LNCaP clone FGC (cell line): ENCODE measurements at regions not wholly inside any gene's neighbourhood (a gene's known extent, or its start where the extent isn't known, plus 50 kb on each side); places are given as distances from the start of the nearest gene placed in this dataset.

ENCODE experiments used
- DNase-seq: peaks from one replicate; pipeline ENCODE4 v3.0.0-alpha.2; 2011; ENCODE audit warnings: low read depth
- H3K4me3 ChIP-seq: 2 replicates; pipeline ENCODE4 v1.5.1; 2011; ENCODE audit warnings: mild to moderate bottlenecking, low read depth, low read length, control low read depth
- TF ChIP-seq, protein P1 (sequence below): IDR thresholded peaks from 2 replicates; pipeline ENCODE4 v1.5.1; 2012; ENCODE audit warnings: mild to moderate bottlenecking; ENCODE audit not compliant: control insufficient read depth, insufficient read depth; ENCODE audit errors: extremely low read depth

DNA sequence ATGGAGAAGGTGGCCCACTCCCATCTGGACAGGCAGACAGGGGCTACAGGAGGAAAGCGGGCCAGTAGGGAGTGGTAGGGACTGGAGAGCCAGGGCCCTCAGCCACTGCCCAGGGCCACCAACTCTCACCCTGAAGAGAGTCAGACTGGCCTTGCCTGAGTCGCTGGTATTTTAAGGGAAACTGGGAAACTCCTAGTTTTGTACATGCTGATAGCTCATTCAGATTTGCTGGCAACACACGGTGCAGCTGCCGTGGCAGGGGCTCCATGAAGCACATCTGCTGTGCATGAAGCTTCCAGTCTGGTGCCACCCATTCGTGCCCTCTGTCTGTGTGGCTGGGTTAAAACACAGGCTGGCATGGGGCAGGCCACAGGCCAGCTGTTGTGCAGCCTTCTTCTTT is 137.3 kb upstream of the GLI2 start:
- TF ChIP-seq, protein P1, sequence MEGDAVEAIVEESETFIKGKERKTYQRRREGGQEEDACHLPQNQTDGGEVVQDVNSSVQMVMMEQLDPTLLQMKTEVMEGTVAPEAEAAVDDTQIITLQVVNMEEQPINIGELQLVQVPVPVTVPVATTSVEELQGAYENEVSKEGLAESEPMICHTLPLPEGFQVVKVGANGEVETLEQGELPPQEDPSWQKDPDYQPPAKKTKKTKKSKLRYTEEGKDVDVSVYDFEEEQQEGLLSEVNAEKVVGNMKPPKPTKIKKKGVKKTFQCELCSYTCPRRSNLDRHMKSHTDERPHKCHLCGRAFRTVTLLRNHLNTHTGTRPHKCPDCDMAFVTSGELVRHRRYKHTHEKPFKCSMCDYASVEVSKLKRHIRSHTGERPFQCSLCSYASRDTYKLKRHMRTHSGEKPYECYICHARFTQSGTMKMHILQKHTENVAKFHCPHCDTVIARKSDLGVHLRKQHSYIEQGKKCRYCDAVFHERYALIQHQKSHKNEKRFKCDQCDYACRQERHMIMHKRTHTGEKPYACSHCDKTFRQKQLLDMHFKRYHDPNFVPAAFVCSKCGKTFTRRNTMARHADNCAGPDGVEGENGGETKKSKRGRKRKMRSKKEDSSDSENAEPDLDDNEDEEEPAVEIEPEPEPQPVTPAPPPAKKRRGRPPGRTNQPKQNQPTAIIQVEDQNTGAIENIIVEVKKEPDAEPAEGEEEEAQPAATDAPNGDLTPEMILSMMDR, result no peak
- no peak for DNase-seq

DNA sequence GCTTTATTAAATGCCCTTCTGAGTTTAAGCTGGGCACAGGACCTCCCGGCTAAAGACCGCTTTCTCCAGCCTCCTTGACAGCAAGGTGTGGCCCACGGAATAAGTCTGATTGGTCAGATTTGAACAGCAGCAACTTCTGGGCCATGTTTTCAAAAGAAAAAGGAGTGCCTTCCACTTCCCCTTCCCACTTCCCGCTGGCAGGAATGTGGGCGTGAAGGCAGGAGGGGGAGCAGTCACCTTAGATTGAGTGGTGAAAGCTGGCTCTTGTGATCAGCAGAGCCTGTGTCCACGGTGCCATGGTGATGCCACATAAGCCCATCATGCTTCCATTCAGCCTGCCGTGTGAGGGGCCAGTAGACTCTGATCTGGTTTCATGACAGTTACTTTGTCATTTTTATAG is 136.6 kb upstream of the GLI2 start:
- no peak for DNase-seq
- no peak overlapping the region for H3K4me3 ChIP-seq
- TF ChIP-seq, protein P1, result no peak

More for the DNA sequence above, 137.3 kb upstream of the GLI2 start:
- no peak overlapping the region for H3K4me3 ChIP-seq

DNA sequence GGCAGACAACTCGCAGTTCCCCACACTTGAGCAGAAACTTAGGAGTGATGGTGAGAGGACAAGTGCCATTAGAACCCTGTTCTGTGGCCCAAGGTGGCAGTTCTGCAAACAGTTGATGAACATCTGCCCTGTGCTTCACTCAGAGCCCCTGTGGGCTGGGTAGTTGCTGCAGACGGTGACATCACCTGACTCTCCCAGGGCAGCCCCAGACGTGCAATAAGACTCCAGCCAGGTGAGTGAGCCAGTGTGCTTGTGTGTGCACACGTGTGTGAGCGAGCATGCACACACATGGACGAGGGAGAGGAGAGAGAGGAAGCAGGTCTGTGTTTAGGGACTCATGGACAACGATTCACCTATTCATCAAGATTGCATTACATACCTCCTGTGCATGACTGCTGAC is 136.0 kb upstream of the GLI2 start:
- TF ChIP-seq, protein P1, result no peak

DNA sequence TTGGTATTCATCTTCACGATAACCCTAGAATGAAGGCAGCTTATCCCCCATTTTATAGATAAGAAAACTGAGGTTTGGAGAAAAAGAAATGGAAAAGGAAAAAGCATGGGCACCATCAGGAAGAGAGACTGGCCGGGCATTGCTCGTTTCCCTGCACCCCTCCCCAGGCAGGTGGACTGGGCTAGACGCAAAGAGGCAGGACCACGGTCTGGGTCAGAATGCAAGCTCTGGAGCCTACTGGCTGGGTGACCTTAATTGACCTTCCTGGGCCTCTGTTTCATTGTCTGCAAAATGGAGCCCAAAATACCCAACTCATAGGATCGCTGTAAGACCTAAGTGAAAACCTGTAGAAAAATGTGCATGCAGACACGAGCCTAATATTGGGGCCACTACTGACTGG is 135.3 kb upstream of the GLI2 start:
- TF ChIP-seq, protein P1, result no peak
- H3K4me3 ChIP-seq, result no peak overlapping the region

More for the DNA sequence above, 136.0 kb upstream of the GLI2 start:
- H3K4me3 ChIP-seq, result no peak overlapping the region
- DNase-seq, result no peak

DNA sequence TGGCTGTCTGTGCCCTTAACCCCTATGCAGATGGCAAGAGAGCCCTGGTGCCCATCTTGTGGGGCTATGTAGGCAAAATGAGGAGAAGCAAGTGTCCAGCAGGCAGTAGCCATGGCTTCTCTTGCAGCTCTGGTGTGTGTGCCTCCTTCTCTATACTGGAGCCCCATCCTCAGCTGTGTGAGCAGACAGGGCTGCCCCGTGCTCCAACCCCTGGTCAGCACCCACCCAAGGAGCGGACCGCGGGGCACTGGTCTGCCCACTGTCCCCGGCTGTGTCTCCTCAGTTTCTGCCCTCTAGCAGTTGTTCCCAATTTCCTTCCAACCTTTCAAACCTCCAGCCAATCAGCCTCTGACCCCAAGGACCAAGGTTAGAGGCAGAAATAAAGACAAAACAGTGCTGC is 134.9 kb upstream of the GLI2 start:
- no peak overlapping the region for H3K4me3 ChIP-seq
- DNase-seq, result no peak
- TF ChIP-seq, protein P1, result no peak

More for the DNA sequence above, 135.3 kb upstream of the GLI2 start:
- DNase-seq, result no peak

DNA sequence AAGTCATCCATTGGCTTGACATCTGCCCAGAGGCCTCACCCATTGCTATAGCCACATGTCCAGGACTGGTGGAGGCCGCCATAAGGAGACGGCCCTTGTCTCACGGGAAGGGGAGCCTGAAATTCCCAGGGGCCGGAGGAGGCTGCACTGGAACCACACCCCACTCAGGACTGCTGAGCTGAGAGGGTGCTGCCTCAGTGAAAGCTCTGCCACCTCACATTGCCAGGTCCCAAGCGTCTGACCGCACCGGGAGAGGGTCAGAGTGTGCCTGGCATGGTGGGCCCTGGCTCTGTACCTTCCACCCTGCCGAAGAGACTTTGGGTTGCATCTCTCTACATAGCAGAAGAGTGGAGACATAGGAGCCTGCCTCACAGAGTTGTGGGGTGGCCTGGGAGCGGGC is 134.1 kb upstream of the GLI2 start:
- TF ChIP-seq, protein P1, result no peak
- DNase-seq, result no peak
- no peak overlapping the region for H3K4me3 ChIP-seq

DNA sequence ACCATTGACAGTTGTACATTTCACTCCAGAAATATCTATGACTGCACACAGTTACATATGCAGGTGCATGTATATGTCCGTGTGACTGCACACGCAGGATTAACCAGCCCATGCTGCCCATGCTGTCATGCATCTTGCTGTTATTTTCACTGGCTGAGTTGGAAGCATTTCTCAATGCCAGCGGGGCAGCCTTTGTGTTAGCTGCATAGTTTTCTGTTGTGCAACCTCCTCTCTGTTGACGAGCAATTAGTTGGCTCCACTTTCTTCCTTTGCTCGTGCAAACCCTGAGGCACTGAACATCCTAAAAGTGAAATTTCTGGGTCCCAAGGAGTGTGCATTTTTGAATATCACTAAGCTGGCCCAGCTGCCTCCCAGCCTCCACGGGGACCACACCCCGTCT is 133.4 kb upstream of the GLI2 start:
- TF ChIP-seq, protein P1, result no peak
- DNase-seq, result no peak
- H3K4me3 ChIP-seq, result no peak overlapping the region
